ENCODE measurements at regions not wholly inside any gene's neighbourhood (a gene's known extent, or its start where the extent isn't known, plus 50 kb on each side); places are given as distances from the start of the nearest gene placed in this dataset.

DNA sequence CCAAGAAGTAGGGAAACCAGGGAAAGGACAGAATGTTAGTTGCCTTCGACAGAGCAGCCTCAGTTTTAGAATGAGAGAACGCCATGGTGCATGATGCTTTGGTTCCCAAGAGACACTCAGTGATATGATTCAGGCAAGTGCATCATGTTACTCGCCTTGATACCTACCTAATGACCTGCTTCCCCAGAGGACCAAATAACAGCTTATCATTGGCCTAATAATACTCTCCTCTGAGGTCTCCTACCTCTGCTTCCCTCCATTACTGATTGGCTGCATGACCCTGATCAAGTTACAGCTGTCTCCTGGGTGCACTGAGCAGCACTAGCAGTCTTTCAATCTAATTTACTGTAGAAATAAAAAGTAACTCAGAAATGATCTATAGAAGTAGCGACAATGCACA, 979.7 kb upstream of the FAT3 start:
- CTCF ChIA-PET: no interaction called here
- TF ChIP-seq, protein P1, sequence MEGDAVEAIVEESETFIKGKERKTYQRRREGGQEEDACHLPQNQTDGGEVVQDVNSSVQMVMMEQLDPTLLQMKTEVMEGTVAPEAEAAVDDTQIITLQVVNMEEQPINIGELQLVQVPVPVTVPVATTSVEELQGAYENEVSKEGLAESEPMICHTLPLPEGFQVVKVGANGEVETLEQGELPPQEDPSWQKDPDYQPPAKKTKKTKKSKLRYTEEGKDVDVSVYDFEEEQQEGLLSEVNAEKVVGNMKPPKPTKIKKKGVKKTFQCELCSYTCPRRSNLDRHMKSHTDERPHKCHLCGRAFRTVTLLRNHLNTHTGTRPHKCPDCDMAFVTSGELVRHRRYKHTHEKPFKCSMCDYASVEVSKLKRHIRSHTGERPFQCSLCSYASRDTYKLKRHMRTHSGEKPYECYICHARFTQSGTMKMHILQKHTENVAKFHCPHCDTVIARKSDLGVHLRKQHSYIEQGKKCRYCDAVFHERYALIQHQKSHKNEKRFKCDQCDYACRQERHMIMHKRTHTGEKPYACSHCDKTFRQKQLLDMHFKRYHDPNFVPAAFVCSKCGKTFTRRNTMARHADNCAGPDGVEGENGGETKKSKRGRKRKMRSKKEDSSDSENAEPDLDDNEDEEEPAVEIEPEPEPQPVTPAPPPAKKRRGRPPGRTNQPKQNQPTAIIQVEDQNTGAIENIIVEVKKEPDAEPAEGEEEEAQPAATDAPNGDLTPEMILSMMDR (IDR thresholded peaks at IDR 0.05; ENCODE audit: control extremely low read depth, extremely low read depth, low read depth, missing control alignments): no peak
- DNase-seq (ENCODE audit: extremely low spot score): no peak
- POLR2A ChIA-PET: no interaction called here

DNA sequence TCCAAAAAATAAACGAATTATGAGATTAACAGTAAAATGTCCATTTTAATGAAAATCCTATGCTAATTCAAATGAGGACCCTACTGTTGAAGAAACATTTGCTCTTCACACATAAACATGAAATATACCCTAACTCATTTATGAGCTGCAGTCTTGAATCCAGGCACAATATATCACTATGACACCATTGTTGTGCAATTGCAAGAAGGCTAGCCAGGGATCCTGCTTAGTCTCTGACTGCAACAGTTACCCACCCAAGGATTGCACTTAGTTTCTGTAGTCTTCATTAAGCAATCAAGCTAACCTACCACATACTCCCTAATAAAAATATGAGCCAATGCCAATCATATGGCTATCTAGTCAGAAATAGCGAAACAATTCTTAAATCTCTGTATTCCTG, 981.0 kb upstream of the FAT3 start:
- TF ChIP-seq, protein P1 (IDR thresholded peaks at IDR 0.05; ENCODE audit: control extremely low read depth, extremely low read depth, low read depth, missing control alignments): no peak
- no peak for DNase-seq (ENCODE audit: extremely low spot score)
- ChIA-PET POLR2A (no interaction called here), CTCF (no interaction called here)

DNA sequence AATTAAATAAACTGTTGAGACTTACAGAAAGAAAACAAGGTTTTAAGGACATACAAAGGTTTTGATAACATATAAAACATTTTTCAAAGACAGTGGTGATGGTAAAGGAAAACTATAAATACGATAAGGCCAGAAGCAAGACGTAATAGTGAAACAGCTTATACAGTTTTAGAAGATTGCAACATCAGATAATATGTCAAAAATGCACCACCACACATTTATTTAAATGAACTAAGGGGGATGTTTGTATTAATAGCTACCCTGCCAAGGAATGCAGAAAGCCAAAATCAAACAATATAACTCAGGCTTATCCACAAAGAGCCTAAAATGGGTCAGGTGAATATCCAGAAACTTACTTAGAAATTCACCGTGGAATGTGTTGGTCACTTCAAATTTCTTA, 981.6 kb upstream of the FAT3 start:
- DNase-seq (ENCODE audit: extremely low spot score): no peak
- TF ChIP-seq, protein P1 (IDR thresholded peaks at IDR 0.05; ENCODE audit: control extremely low read depth, extremely low read depth, low read depth, missing control alignments): no peak
- ChIA-PET POLR2A (no interaction called here), CTCF (no interaction called here)

DNA sequence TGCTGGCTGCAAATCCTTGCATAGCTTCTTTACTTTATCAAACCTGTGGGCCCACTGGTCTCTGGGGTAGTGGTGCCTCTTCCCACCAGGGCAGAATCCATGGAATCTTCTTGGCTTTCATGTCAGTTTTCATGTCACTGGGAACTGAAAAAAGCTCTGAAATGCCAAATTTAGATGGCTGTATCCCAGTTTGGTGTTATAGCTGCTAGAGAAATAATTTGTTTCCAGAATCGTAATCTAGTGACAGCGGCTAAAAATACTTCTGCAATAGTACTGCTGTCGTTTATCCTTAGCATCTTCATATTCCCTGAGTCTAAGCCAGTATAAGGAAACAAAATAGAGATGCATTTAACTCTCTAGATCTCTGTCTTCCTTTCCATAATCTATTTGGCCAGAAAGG, 983.4 kb upstream of the FAT3 start:
- TF ChIP-seq, protein P1 (IDR thresholded peaks at IDR 0.05; ENCODE audit: control extremely low read depth, extremely low read depth, low read depth, missing control alignments): no peak
- no peak for DNase-seq (ENCODE audit: extremely low spot score)
- CTCF ChIA-PET: no interaction called here
- POLR2A ChIA-PET: no interaction called here

DNA sequence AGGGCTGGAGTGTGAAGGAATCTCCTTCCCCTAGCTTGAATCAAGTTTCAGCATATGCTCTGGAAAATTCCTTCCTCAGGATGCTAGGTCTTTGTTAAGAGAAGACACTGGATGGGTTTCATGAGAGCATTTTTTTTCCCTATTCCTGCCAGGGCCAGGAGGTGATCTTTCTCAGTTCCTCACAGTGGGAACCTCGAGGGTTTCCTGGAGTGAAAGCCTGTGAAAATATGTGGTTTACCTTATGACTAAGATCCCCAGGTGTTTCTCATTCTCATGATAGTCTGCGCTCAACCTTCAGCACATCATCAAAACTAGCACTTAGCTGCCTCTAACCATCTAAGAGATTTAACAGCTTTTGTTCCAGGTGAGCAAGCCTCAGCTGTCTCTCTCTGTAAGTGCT, 985.3 kb upstream of the FAT3 start:
- ChIA-PET CTCF (interaction anchor here (1.7 kb wide), 1 partner anchor 8 kb away, joined by 8 read pairs; no protein-coding TSS in a partner anchor), POLR2A (no interaction called here)
- TF ChIP-seq, protein P1 (IDR thresholded peaks at IDR 0.05; ENCODE audit: control extremely low read depth, extremely low read depth, low read depth, missing control alignments): no peak
- no peak for DNase-seq (ENCODE audit: extremely low spot score)

DNA sequence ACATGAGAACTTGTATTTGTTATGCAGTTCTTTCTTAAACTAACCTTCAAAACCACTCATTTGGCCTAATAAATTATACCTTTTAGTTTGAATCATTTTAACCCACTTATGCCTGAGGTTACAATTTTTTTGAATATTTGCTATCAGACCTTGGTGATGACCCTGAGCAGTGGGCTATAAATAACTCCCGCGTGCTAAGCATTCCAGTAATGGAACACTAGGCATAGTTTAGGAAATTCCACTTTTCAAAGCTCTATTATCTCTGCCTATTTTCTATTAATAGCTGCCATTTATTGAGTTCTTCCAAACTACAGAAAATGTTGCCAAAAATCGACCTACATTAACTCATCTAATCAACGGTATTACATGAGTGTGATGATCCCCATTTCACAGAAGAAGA, 993.4 kb upstream of the FAT3 start:
- TF ChIP-seq, protein P1 (IDR thresholded peaks at IDR 0.05; ENCODE audit: control extremely low read depth, extremely low read depth, low read depth, missing control alignments): no peak
- ChIA-PET POLR2A (no interaction called here), CTCF (interaction anchor here (1.2 to 1.5 kb wide), 2 partner anchors 10 to 16 kb away, joined by 5 read pairs; no protein-coding TSS in a partner anchor)
- no peak for DNase-seq (ENCODE audit: extremely low spot score)

DNA sequence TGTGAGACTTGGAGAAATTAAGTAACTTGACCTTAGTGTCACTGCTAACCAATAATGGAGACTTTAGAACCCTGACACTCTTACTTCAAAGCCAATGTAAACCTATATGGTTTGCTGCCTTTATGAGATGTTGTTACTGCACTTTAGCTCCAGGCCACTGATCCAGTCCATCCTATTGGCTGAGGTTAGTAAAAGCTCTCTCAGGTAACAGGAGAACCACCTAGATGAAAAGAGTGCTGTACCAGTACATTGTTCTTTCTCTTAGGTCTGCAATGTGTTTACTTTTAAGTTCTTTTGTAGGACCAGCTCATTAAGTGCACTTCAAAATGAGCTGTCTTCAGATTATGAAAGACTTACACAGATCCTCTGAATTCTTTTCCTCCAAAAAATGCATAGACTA, 994.0 kb upstream of the FAT3 start:
- ChIA-PET CTCF (interaction anchor here (1.2 kb wide), 1 partner anchor 17 kb away, joined by 5 read pairs; no protein-coding TSS in a partner anchor), POLR2A (no interaction called here)
- TF ChIP-seq, protein P1 (IDR thresholded peaks at IDR 0.05; ENCODE audit: control extremely low read depth, extremely low read depth, low read depth, missing control alignments): no peak
- no peak for DNase-seq (ENCODE audit: extremely low spot score)

Data from GM10248 (cell line).